Sigmoid colon (tissue), 6 donors: ENCODE measurements at regions not wholly inside any gene's neighbourhood (a gene's known extent, or its start where the extent isn't known, plus 50 kb on each side); places are given as distances from the start of the nearest gene placed in this dataset.

Source experiments
- DNase-seq: peaks from one replicate; pipeline ENCODE4 v3.0.0-alpha.2; 2019
- H3K27ac ChIP-seq, 4 donors: fragments of 200-600 bp; sonication (generic); one replicate each; pipeline ENCODE4 v1.5.1; 2016 to 2019; ENCODE audit warnings: mild to moderate bottlenecking in 1 of 4
- H3K27me3 ChIP-seq, 3 donors: fragments of 200-600 bp; sonication (generic); one replicate each; pipeline ENCODE4 v1.5.1; 2019; ENCODE audit warnings: mild to moderate bottlenecking in 1 of 3
- H3K36me3 ChIP-seq, 4 donors: fragments of 200-600 bp; sonication (generic); one replicate each; pipeline ENCODE4 v1.5.1; 2016 to 2019
- H3K4me1 ChIP-seq, 4 donors: fragments of 200-600 bp; sonication (generic); one replicate each; pipeline ENCODE4 v1.5.1; 2017 to 2019
- H3K4me3 ChIP-seq, 4 donors: fragments of 200-600 bp; sonication (generic); one replicate each; pipeline ENCODE4 v1.5.1; 2017 to 2019; ENCODE audit warnings: mild to moderate bottlenecking in 2 of 4, moderate library complexity in 1 of 4
- H3K9me3 ChIP-seq, 4 donors: fragments of 200-600 bp in 3 of 4; sonication (generic) in 3 of 4; one replicate each; pipeline versions ENCODE4 v1.5.1 to v1.6.1; 2013 to 2019
- EP300 ChIP-seq, 4 donors: sonication (generic); formaldehyde crosslinking; IDR thresholded peaks; one replicate each; pipeline ENCODE4 v1.6.1; 2017; ENCODE audit warnings: antibody characterized with exemption in 4 of 4
- POLR2A ChIP-seq, 2 donors: fragments of 450-650 bp; IDR thresholded peaks; one replicate each; pipeline ENCODE4 v1.6.1; 2016; ENCODE audit warnings: antibody characterized with exemption in 2 of 2, mild to moderate bottlenecking in 2 of 2, moderate library complexity in 2 of 2
- POLR2AphosphoS5 ChIP-seq, 4 donors: sonication (generic); formaldehyde crosslinking; IDR thresholded peaks; one replicate each; pipeline ENCODE4 v1.6.1; 2017; ENCODE audit warnings: antibody characterized with exemption in 4 of 4
- WGBS, 2 donors: extraction: QIAGEN DNeasy Blood & Tissue Kit; methylation state at CpG; one replicate each; pipeline ENCODE4 v1.1.7; 2013; 5-methylcytosine and 5-hydroxymethylcytosine counted together
- intact Hi-C: fragments of 100-400 bp; cut with DNase I; formaldehyde crosslinking; loops from one replicate; pipeline ENCODE4 v1.15.1; 2023
- TF ChIP-seq, protein P1 (sequence below), 4 experiments: fragments of 450-650 bp in 3 of 4; fragments of 200-600 bp in 1 of 4; IDR thresholded peaks; one replicate each; pipeline ENCODE4 v1.5.1; 2016 to 2019; ENCODE audit warnings: antibody characterized with exemption in 4 of 4, mild to moderate bottlenecking in 3 of 4, moderate library complexity in 2 of 4
- donor health status: healthy with polysubstance abuse.
- donor health status: healthy.

DNA sequence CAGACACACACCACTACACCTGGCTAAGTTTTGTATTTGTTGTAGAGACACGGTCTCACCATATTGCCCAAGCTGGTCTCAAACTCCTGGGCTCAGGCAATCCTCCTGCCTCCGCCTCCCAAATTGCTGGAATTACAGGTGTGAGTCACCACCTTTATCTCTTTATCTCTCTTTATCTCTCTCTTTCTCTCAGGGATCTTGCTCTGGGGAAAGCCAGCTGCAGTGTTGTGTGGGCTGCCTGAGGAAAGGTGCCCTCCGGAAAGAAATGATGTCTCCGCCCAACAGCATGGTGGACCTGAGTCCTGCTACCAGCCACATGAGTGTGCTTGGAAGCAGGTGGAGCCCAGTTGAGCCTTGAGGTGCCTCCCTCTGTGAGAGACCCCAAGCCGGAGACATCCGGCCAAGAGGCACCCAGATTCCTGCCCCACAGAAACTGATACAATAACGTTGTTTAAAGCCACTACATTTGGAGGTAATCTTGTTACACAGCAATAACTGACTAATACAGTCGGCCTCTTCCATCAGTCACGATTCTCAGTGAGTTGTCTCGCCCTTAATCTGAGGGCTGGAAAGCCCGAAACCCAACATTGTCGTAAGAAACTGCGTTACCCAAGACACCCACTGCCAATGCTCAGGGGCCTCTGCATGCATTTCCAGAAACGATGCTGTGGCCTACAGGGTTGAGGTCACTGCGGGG is 68.0 kb upstream of the RPH3AL start:
- H3K27ac ChIP-seq, result no peak overlapping the region
- TF ChIP-seq EP300 (IDR thresholded peaks at IDR 0.05) (no peak), POLR2AphosphoS5 (IDR thresholded peaks at IDR 0.05) (no peak), POLR2A (IDR thresholded peaks at IDR 0.05) (no peak)
- TF ChIP-seq, protein P1, sequence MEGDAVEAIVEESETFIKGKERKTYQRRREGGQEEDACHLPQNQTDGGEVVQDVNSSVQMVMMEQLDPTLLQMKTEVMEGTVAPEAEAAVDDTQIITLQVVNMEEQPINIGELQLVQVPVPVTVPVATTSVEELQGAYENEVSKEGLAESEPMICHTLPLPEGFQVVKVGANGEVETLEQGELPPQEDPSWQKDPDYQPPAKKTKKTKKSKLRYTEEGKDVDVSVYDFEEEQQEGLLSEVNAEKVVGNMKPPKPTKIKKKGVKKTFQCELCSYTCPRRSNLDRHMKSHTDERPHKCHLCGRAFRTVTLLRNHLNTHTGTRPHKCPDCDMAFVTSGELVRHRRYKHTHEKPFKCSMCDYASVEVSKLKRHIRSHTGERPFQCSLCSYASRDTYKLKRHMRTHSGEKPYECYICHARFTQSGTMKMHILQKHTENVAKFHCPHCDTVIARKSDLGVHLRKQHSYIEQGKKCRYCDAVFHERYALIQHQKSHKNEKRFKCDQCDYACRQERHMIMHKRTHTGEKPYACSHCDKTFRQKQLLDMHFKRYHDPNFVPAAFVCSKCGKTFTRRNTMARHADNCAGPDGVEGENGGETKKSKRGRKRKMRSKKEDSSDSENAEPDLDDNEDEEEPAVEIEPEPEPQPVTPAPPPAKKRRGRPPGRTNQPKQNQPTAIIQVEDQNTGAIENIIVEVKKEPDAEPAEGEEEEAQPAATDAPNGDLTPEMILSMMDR (IDR thresholded peaks at IDR 0.05), result no peak
- H3K27me3 ChIP-seq, result no peaks in the 10 kb centered on the region
- WGBS, 2 donors, result 93% methylated on average over 15 of the region's 15 CpGs
- DNase-seq, result no peak
- no peaks in the 10 kb centered on the region for H3K9me3 ChIP-seq
- no peak overlapping the region for H3K4me3 ChIP-seq
- no peaks in the 10 kb centered on the region for H3K4me1 ChIP-seq
- no peaks in the 10 kb centered on the region for H3K36me3 ChIP-seq
- intact Hi-C loops, result no loop called here

DNA sequence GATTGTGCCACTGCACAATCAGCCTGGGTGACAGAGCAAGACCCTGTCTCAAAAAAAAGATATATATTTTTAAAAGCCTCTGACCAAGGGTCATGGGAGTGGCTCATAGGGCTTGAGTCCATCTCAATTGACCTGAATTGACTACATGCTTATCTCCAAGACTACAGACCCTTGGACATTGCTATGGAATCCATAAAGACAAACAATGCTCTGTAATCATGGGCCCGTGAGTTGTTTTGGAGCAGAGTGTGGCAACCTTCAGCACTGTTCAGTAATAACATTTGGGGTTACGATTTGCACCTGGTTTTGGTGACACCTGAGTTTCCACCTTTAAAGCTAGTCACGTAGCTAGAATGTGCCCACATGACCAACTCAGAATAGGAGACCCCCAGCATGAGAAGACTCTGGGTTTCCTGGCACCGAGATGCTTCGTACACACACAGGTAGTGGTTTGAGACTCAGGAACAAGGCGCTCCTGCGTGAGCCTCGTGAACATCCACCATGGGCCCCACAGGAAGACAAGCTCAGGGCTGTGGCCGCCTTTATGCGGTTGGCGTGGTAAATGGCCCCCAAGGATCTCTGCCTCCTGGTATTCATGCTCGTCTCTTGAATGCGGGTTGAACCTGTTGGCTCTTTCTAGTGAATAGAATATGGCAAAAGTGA is 66.6 kb upstream of the RPH3AL start:
- 53 to 70% methylated on average over 13 of the region's 13 CpGs for WGBS, 2 donors
- no peaks in the 10 kb centered on the region for H3K4me1 ChIP-seq
- peaks cover 0 to 4% (median 0%) of the 10 kb centered on the region in 4 donors for H3K36me3 ChIP-seq
- no peak for TF ChIP-seq EP300 (IDR thresholded peaks at IDR 0.05)
- TF ChIP-seq POLR2A (IDR thresholded peaks at IDR 0.05), result no peak
- TF ChIP-seq, protein P1 (IDR thresholded peaks at IDR 0.05), result no peak
- TF ChIP-seq POLR2AphosphoS5 (IDR thresholded peaks at IDR 0.05), result no peak
- intact Hi-C loops, result no loop called here
- H3K27ac ChIP-seq, result no peak overlapping the region
- H3K9me3 ChIP-seq, result no peaks in the 10 kb centered on the region
- H3K27me3 ChIP-seq, result no peaks in the 10 kb centered on the region
- no peak for DNase-seq
- no peak overlapping the region for H3K4me3 ChIP-seq

DNA sequence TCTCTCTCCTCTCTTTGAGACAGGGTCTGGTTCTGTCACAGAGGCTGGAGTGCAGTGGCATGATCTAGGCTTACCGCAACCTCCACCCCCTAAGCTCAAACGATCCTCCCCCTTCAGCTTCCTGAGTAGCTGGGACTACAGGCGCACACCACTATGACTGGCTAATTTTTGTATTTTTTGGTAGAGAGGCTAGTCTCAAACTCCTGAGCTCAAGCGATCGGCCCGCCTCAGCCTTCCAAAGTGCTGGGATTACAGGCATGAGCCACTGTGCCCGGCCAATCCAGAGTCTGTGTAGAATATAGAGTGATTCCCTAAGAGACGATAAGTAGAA is 65.8 kb upstream of the RPH3AL start:
- Histone ChIP-seq H3K9me3 (no peaks in the 10 kb centered on the region), H3K36me3 (peaks cover 0 to 11% (median 0%) of the 10 kb centered on the region in 4 donors), H3K4me3 (no peak overlapping the region), H3K4me1 (no peaks in the 10 kb centered on the region), H3K27me3 (no peaks in the 10 kb centered on the region), H3K27ac (no peak overlapping the region)
- intact Hi-C loops, result no loop called here
- 55 to 85% methylated on average over 8 of the region's 8 CpGs for WGBS, 2 donors
- TF ChIP-seq, protein P1 (IDR thresholded peaks at IDR 0.05), result no peak
- no peak for TF ChIP-seq POLR2AphosphoS5 (IDR thresholded peaks at IDR 0.05)
- no peak for DNase-seq

DNA sequence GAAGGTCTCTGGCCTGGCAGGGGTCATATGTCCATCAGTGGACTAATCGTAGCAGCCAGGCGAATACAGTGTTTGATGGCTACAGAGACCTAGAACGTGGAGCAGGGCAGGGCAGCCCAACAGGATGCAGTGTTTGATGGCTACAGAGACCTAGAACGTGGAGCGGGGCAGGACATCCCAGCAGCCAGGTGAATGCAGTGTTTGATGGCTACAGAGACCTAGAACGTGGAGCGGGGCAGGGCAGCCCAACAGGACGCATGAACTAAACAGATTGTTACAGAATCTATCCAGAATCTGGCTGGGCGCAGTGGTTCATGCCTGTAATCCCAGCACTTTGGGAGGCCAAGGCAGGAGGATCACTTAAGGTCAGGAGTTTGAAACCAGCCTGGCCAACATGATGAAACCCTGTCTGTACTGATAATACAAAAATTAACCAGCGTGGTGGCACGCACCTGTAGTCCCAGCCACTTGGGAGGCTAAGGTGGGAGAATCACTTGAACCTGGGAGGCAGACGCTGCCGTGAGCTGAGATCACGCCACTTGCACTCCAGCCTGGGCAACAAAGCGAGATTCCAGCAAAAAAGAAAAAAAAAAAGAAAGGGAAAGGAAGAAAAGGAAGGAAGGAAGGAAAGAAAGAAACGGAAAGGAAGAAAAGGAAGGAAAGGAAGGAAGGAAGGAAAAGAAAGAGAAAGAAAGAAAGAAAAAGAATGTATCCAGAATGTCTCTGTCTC is 65.2 kb upstream of the RPH3AL start:
- WGBS, 2 donors, result 87 to 92% methylated on average over 16 of the region's 16 CpGs

More for the DNA sequence above, 65.2 kb upstream of the RPH3AL start:
- intact Hi-C loops, result no loop called here
- H3K36me3 ChIP-seq, result peaks cover 0 to 11% (median 0%) of the 10 kb centered on the region in 4 donors
- H3K4me1 ChIP-seq, result no peaks in the 10 kb centered on the region
- no peaks in the 10 kb centered on the region for H3K27me3 ChIP-seq
- H3K4me3 ChIP-seq, result no peak overlapping the region
- H3K9me3 ChIP-seq, result no peaks in the 10 kb centered on the region
- TF ChIP-seq, protein P1 (IDR thresholded peaks at IDR 0.05), result no peak
- no peak for TF ChIP-seq EP300 (IDR thresholded peaks at IDR 0.05)
- no peak for TF ChIP-seq POLR2AphosphoS5 (IDR thresholded peaks at IDR 0.05)
- no peak for TF ChIP-seq POLR2A (IDR thresholded peaks at IDR 0.05)
- no peak for DNase-seq
- H3K27ac ChIP-seq, result no peak overlapping the region
